OCI-LY7 (cell line): ENCODE measurements at regions not wholly inside any gene's neighbourhood (a gene's known extent, or its start where the extent isn't known, plus 50 kb on each side); places are given as distances from the start of the nearest gene placed in this dataset.

Experiments
- EZH2phosphoT487 ChIP-seq: fragments of 200-600 bp; sonication (generic); IDR thresholded peaks from 2 replicates; pipeline ENCODE4 v1.6.1; 2018; ENCODE audit warnings: low read depth, borderline replicate concordance, mild to moderate bottlenecking, mixed run types, antibody characterized with exemption, low read length, moderate library complexity, mixed read lengths
- TF ChIP-seq, protein P1 (sequence below): fragments of 200-600 bp; sonication (generic); conservative IDR thresholded peaks from 2 replicates; pipeline ENCODE4 v1.5.1; 2014; ENCODE audit warnings: mild to moderate bottlenecking, antibody characterized with exemption, low read length, moderate library complexity, mixed read lengths

DNA sequence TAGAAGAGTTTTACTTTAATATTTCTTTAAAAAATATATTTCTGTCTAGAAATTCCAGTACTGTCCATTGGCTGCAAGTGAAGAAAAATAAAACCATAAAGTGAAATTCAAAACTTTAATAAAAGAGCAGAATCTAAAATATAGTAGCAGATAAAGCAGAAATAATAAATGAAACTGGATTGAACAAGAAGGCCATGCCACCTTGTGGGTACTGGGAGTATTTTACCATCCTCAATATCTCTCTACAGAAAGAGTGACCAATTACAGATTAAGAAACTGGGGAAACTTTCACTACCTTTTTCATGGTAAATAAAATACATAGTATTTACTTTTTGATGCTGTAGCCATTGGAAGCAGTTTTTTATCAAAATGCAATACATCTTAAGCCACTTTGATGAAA is 220.5 kb downstream of the BCAT1 start:
- no peak for TF ChIP-seq EZH2phosphoT487
- TF ChIP-seq, protein P1, sequence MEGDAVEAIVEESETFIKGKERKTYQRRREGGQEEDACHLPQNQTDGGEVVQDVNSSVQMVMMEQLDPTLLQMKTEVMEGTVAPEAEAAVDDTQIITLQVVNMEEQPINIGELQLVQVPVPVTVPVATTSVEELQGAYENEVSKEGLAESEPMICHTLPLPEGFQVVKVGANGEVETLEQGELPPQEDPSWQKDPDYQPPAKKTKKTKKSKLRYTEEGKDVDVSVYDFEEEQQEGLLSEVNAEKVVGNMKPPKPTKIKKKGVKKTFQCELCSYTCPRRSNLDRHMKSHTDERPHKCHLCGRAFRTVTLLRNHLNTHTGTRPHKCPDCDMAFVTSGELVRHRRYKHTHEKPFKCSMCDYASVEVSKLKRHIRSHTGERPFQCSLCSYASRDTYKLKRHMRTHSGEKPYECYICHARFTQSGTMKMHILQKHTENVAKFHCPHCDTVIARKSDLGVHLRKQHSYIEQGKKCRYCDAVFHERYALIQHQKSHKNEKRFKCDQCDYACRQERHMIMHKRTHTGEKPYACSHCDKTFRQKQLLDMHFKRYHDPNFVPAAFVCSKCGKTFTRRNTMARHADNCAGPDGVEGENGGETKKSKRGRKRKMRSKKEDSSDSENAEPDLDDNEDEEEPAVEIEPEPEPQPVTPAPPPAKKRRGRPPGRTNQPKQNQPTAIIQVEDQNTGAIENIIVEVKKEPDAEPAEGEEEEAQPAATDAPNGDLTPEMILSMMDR: peak; percentile 90
